B cell (primary cell): ENCODE measurements at regions not wholly inside any gene's neighbourhood (a gene's known extent, or its start where the extent isn't known, plus 50 kb on each side); places are given as distances from the start of the nearest gene placed in this dataset.

ENCODE experiments used
- ATAC-seq: fragments of 200-7000 bp; cut with Tn5 transposase; one replicate; pipeline ENCODE4 v1.10.0; 2021; ENCODE audit warnings: low read depth, mild to moderate bottlenecking, moderate number of reproducible peaks, moderate library complexity
- CTCF ChIA-PET: fragments of 350-600 bp; sonication (Branson Sonifier 250); formaldehyde crosslinking; loops from one replicate; lab custom pipeline; 2021; ENCODE audit warnings: antibody characterized with exemption, inconsistent platforms; lab: Charles Lee
- POLR2A ChIA-PET: fragments of 350-600 bp; sonication (Branson Sonifier 250); formaldehyde crosslinking; loops from one replicate; lab custom pipeline; 2021; ENCODE audit warnings: antibody characterized with exemption; lab: Charles Lee
- DNase-seq: peaks from one replicate; pipeline ENCODE4 v3.0.0; 2013
- H2AFZ ChIP-seq: 2 replicates; pipeline ENCODE4 v1.6.1; 2012; ENCODE audit warnings: mild to moderate bottlenecking, low read depth, low read length; ENCODE audit not compliant: insufficient read depth, poor library complexity, severe bottlenecking
- H3K27ac ChIP-seq, 2 donors: 1 replicate in 1 of 2; 2 replicates in 1 of 2; pipeline ENCODE4 v1.5.1; 2012 to 2013; ENCODE audit warnings: low read length in 2 of 2, mild to moderate bottlenecking in 2 of 2, moderate library complexity in 1 of 2
- H3K27me3 ChIP-seq, 4 experiments: fragments of 200-600 bp in 1 of 4; sonication (generic) in 1 of 4; replicated peaks in 1 of 4; 1 replicate in 2 of 4; 2 replicates in 2 of 4; pipeline versions ENCODE4 v1.6.1 to v1.7.0; 2013 to 2016; ENCODE audit warnings: low read length in 3 of 4, mild to moderate bottlenecking in 2 of 4, mixed read lengths in 1 of 4, moderate library complexity in 1 of 4; ENCODE audit not compliant: insufficient read depth in 4 of 4, control insufficient read depth in 3 of 4; ENCODE audit errors: control extremely low read depth in 1 of 4
- H3K36me3 ChIP-seq, 2 experiments: replicated peaks in 1 of 2; 1 replicate in 1 of 2; 2 replicates in 1 of 2; pipeline versions ENCODE4 v1.6.1 to v1.7.1; 2013; ENCODE audit warnings: low read length in 1 of 2; ENCODE audit not compliant: insufficient read depth in 2 of 2, control insufficient read depth in 1 of 2; ENCODE audit errors: control extremely low read depth in 1 of 2, extremely low read depth in 1 of 2
- H3K4me1 ChIP-seq, 2 donors: fragments of 200-600 bp in 1 of 2; sonication (generic) in 1 of 2; 1 replicate in 1 of 2; 2 replicates in 1 of 2; pipeline versions ENCODE4 v1.5.1 to v1.6.1; 2013 to 2017; ENCODE audit warnings: low read length in 2 of 2; ENCODE audit not compliant: control insufficient read depth in 2 of 2, insufficient read depth in 2 of 2
- H3K4me2 ChIP-seq: replicated peaks from 2 replicates; pipeline ENCODE3; 2012; ENCODE audit warnings: mild to moderate bottlenecking, low read depth, low read length; ENCODE audit not compliant: poor library complexity, severe bottlenecking
- H3K4me3 ChIP-seq, 5 experiments: fragments of 200-600 bp in 1 of 5; sonication (generic) in 1 of 5; 1 replicate in 3 of 5; 2 replicates in 2 of 5; pipeline versions ENCODE4 v1.5.1 to v1.7.0; 2011 to 2016; ENCODE audit warnings: low read length in 4 of 5, mild to moderate bottlenecking in 4 of 5, low read depth in 2 of 5, control low read depth in 1 of 5, moderate library complexity in 1 of 5; ENCODE audit not compliant: insufficient read depth in 1 of 5; ENCODE audit errors: control extremely low read depth in 1 of 5, extremely low read depth in 1 of 5
- H3K79me2 ChIP-seq: fragments of 200-600 bp; sonication (generic); one replicate; pipeline ENCODE4 v1.6.0; 2016; ENCODE audit warnings: low read length; ENCODE audit not compliant: control insufficient read depth, insufficient read depth
- H3K9ac ChIP-seq: fragments of 200-600 bp; sonication (generic); 2 replicates; pipeline ENCODE4 v1.6.1; 2017; ENCODE audit warnings: mild to moderate bottlenecking, low read length, moderate library complexity
- H3K9me3 ChIP-seq, 3 donors: one replicate each; pipeline versions ENCODE4 v1.6.1 to v1.7.1; 2013; ENCODE audit warnings: low read length in 2 of 3; ENCODE audit not compliant: control insufficient read depth in 2 of 3, insufficient read depth in 1 of 3; ENCODE audit errors: control extremely low read depth in 1 of 3
- H4K20me1 ChIP-seq: 2 replicates; pipeline ENCODE4 v1.6.0; 2012; ENCODE audit warnings: mild to moderate bottlenecking, low read length; ENCODE audit not compliant: insufficient read depth, control insufficient read depth, poor library complexity, severe bottlenecking
- H3K27ac Mint-ChIP-seq: one replicate; pipeline ENCODE4 v1.8.0; 2021; ENCODE audit warnings: mixed read lengths
- H3K27me3 Mint-ChIP-seq: one replicate; pipeline ENCODE4 v1.8.0; 2021; ENCODE audit warnings: mixed read lengths
- H3K4me1 Mint-ChIP-seq: one replicate; pipeline ENCODE4 v1.8.0; 2021; ENCODE audit warnings: mixed read lengths
- H3K4me3 Mint-ChIP-seq: one replicate; pipeline ENCODE4 v1.8.0; 2021; ENCODE audit warnings: mixed read lengths
- H3K9me3 Mint-ChIP-seq: one replicate; pipeline ENCODE4 v1.8.0; 2022; ENCODE audit warnings: mixed read lengths; ENCODE audit not compliant: insufficient read depth
- EZH2 ChIP-seq: IDR thresholded peaks from 2 replicates; pipeline ENCODE4 v1.6.1; 2012; ENCODE audit warnings: borderline replicate concordance, low read depth, mild to moderate bottlenecking, moderate library complexity, low read length; ENCODE audit not compliant: insufficient read depth, poor library complexity, severe bottlenecking
- WGBS: methylation state at CpG from one replicate; pipeline ENCODE4 v1.1.5; 2013; ENCODE audit warnings: missing lambda C conversion rate; ENCODE audit not compliant: insufficient coverage; 5-methylcytosine and 5-hydroxymethylcytosine counted together
- intact Hi-C: fragments of 100-400 bp; cut with micrococcal nuclease; formaldehyde crosslinking; loops from one replicate; pipeline ENCODE4 v1.10.0; 2022
- TF ChIP-seq, protein P1 (sequence below): fragments of 200-600 bp; IDR thresholded peaks from one replicate; pipeline ENCODE4 v1.8.0; 2022; ENCODE audit warnings: antibody characterized with exemption, mild to moderate bottlenecking

DNA sequence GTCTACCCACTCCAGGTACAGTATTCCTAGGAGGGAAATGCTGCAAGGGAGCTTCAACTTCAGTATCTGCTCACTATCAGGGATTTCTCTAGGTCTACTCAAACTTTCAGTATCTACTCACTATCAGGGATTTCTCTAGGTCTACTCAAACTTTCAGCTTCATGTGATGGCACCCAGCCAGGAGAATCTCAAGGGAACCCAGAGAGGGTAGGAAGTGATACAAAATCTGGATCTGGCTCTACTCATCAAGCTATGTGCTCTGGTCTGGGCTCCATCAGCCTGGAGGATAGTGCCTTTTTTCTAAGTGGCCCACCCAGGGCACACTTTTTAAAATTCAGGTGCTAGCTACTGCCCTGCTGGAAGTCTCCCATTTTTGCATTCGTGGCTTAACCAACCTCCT, 52.3 kb upstream of the FNDC3A start:
- WGBS: no CpG with 5 or more reads among the region's 1 CpG
- no peak for ATAC-seq
- H3K27ac ChIP-seq: no peak overlapping the region
- no peak overlapping the region for H3K27ac Mint-ChIP-seq
- no peak for DNase-seq
- no peaks in the 10 kb centered on the region for H3K79me2 ChIP-seq
- H3K4me3 ChIP-seq: no peak overlapping the region
- no peaks in the 10 kb centered on the region for H3K4me1 Mint-ChIP-seq
- intact Hi-C loops: no loop called here
- H4K20me1 ChIP-seq: no peaks in the 10 kb centered on the region
- CTCF ChIA-PET: no interaction called here
- no peak overlapping the region for H3K4me2 ChIP-seq
- H3K9ac ChIP-seq: no peak overlapping the region
- no peak overlapping the region for H3K4me3 Mint-ChIP-seq
- H3K27me3 ChIP-seq: no peaks in the 10 kb centered on the region
- H3K36me3 ChIP-seq: no peaks in the 10 kb centered on the region
- no peaks in the 10 kb centered on the region for H3K9me3 ChIP-seq
- TF ChIP-seq, protein P1, sequence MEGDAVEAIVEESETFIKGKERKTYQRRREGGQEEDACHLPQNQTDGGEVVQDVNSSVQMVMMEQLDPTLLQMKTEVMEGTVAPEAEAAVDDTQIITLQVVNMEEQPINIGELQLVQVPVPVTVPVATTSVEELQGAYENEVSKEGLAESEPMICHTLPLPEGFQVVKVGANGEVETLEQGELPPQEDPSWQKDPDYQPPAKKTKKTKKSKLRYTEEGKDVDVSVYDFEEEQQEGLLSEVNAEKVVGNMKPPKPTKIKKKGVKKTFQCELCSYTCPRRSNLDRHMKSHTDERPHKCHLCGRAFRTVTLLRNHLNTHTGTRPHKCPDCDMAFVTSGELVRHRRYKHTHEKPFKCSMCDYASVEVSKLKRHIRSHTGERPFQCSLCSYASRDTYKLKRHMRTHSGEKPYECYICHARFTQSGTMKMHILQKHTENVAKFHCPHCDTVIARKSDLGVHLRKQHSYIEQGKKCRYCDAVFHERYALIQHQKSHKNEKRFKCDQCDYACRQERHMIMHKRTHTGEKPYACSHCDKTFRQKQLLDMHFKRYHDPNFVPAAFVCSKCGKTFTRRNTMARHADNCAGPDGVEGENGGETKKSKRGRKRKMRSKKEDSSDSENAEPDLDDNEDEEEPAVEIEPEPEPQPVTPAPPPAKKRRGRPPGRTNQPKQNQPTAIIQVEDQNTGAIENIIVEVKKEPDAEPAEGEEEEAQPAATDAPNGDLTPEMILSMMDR: no peak
- no peak for TF ChIP-seq EZH2
- H3K4me1 ChIP-seq: no peaks in the 10 kb centered on the region
- H2AFZ ChIP-seq: no peak overlapping the region
- no peaks in the 10 kb centered on the region for H3K9me3 Mint-ChIP-seq
- POLR2A ChIA-PET: no interaction called here
- peaks cover 25% of the 10 kb centered on the region for H3K27me3 Mint-ChIP-seq

DNA sequence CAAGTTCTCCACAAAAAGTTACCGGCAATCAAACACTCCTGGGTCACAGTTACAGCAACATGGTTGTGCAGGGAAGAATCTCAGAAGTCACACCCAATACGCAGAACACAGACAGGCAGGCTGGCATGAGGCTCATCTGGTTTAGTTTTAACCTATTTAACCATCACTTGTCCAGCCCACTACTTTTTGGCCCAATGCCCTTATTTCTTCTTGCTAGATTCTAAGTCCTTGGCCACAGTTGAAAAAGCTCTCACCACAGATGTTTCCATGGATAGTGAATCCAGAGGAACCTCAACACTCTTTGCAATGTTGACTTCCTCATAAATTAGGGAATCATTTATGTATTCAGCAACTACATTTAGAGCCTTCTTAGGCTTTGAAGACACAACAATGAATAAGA, 50.7 kb upstream of the FNDC3A start:
- Mint-ChIP-seq H3K27ac (no peak overlapping the region), H3K4me3 (no peak overlapping the region), H3K4me1 (no peaks in the 10 kb centered on the region), H3K9me3 (no peaks in the 10 kb centered on the region), H3K27me3 (peaks cover 22% of the 10 kb centered on the region)
- no peak overlapping the region for H3K27ac ChIP-seq
- H3K9ac ChIP-seq: no peak overlapping the region
- no peaks in the 10 kb centered on the region for H3K9me3 ChIP-seq
- no peak overlapping the region for H2AFZ ChIP-seq
- CTCF ChIA-PET: no interaction called here
- no peak overlapping the region for H3K4me2 ChIP-seq
- no peak for ATAC-seq
- no peak overlapping the region for H3K4me3 ChIP-seq
- POLR2A ChIA-PET: no interaction called here
- DNase-seq: no peak
- no peaks in the 10 kb centered on the region for H3K36me3 ChIP-seq
- no peaks in the 10 kb centered on the region for H3K79me2 ChIP-seq
- intact Hi-C loops: no loop called here
- H3K4me1 ChIP-seq: no peaks in the 10 kb centered on the region
- WGBS: 100% methylated on average over 1 of the region's 2 CpGs
- TF ChIP-seq, protein P1: no peak
- no peak for TF ChIP-seq EZH2
- no peaks in the 10 kb centered on the region for H3K27me3 ChIP-seq
- no peaks in the 10 kb centered on the region for H4K20me1 ChIP-seq
